ENCODE measurements at regions not wholly inside any gene's neighbourhood (a gene's known extent, or its start where the extent isn't known, plus 50 kb on each side); places are given as distances from the start of the nearest gene placed in this dataset.

- DNase-seq = no peak
These were observed 407.3 kb downstream of the GXYLT1 start for GRCh38 chr12:41737423-41737822.

DNA sequence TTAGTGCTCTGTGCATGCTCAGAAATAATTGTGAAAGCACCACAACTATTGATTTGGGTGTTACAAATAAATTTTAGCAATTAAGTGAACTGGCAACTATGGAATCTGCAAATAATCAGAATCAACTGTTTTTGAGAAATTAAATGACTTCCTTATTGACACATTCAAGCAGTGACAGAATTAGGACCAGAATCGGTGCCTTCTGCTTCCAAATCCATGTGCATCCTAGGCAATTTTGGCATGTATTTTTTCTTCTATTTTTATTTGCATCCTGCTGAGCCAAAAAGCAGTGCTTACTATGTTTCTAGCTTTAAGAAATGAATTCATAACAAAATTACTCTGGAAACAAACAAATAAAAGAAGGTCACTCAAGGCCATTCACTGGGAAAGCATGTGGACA is 408.2 kb downstream of the GXYLT1 start:
- no peak for DNase-seq

DNA sequence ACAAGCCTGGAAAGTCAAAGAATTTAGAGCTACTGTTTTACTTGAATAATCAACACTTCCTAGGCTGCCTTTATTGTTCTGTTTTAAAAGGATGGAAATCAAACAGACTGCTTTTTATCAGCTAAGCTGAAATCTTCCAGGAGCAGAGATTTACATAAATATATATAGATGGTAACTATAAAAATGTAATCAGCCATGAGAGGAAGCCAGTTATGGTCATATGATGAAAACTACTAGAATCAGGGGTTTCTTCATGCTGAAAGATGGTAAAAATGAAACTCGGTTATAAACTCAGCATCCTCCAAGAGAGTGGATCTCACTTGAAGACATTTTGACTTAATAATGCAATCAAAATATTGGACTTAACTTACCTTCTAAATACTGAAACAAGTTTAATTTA is 413.0 kb downstream of the GXYLT1 start:
- DNase-seq = no peak

DNA sequence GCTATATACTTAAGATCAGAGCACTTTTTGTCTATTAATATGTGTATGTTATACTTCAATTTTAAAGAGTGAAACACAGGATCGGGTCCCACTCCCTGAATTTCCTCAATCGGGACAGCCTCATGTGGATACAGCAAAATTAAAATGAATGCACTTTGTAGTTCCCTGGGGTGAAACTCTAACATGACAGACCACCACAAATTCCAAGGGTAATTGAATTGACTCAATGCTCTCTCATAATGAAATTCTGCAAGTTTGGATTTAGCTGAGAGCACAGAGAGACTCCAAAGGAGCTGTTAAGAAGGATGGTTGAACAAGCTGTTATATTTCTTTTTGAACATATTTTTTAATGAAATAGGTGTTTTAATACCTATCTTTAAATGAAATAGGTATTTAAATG is 413.6 kb downstream of the GXYLT1 start:
- DNase-seq = no peak

DNA sequence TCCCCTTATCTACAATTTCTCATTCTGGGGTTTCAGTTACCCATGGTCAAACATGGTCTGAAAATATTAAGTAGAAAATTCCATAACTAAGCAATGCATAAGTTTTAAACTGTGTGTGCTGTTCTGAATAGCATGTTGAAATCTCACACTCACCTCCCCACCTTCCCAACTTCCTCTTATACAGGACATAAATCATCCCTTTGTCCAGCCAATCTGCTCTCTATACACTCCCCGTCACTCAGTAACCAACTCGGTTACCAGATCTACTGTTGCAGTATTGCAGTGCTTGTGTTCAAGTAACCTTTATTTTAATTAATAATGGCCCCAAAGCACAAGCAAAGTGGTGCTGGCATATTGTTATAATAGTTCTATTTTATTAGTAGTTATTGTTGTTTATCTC is 420.5 kb downstream of the GXYLT1 start:
- no peak for DNase-seq

DNA sequence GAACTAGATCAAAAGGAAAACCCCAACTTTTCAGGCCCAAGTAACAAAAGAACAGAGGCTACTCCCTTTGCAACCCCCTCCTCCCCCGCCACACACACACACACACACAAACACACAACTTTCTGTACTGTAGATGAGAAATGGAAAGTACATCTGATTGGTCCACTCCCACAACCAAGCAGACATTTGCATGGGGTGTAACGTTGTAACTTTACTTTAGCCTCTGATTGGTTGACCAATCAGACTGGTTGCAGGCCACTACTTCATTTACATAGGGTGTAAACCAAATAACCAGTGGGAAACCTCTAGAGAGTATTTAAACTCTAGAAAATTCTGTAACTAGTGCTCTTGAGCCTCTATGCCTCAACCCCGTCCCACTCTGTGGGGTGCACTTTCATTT is 425.5 kb downstream of the GXYLT1 start:
- DNase-seq = no peak

GRCh38 chr12:41715256-41715655 is 429.4 kb downstream of the GXYLT1 start:
- no peak for DNase-seq

DNA sequence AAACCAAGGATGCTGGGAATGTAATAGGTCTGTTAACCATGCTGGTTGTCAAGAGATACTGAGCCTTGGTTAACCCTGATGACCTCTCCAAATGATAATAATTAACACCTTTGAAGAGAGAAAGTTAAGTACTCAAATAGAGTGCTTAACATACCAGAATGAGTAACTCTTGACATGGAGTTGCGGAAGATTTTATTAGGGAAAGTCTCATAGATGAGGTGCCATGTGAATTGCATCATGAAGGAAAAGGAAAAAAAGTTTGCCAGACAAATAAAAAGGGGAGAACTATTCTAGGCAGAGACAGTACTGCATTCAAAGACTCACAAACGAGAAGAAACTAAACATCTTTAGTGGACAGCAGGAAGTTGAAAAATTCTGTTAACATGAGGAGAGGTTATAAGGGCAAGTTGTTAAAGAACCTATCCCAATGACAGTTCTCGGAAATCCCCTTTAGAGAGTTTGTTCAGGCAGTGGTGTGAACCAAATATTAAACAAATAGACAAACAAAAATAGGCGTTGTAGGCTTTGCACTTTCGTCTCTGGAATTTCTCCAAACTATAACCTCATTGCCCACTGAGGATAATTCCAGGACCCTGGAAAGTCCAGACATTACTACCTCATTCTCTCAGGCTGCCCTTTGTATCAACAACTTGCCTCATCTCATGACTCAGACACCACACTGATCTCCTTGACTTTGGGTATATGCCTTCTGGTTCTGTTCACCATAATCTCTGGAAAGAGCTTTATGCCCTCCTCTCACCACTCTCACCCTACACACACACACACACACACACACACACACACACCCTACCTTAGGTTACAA is 435.0 kb downstream of the GXYLT1 start:
- DNase-seq = no peak

- no peak for DNase-seq
These were observed 435.7 kb downstream of the GXYLT1 start for GRCh38 chr12:41709012-41709411.

DNA sequence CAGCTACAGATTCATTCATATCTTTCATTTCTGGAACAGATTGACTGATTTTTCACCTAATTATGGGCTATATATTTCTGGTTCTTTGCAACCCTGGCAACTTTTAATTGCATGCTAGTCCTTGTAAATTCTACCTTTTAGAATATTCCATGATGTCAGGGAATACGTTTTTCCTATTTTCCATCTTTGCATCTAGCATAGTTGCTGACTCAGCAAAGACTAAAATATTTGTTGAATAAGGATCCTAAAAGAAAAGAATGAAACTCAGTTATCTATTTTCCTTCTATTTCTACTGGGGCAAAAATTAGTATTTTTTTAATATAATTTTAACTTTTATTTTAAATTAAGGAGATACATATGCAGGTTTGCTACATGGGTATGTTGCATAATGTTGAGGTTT is 438.3 kb downstream of the GXYLT1 start:
- DNase-seq = no peak

GRCh38 chr12:41701943-41702601 is 442.6 kb downstream of the GXYLT1 start:
- no peak for DNase-seq

DNA sequence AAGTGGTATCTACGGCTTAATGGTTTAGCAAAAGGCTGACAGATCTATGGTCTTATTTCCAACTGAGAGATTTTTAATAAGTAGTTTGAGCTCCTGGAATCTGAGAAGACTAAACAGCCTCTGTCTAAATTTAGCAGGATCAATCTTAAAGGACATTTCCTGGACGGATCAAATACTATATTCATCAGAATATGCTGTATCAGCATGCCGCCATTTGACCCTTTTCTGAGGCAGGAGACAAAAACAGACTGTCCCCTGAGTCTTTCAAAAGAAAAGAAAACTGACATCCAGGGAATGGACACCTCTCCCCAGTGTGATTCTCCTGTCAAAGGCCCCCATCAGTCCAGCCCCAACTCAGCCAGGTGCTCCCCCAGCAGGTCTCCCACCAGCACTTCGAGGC is 443.7 kb downstream of the GXYLT1 start:
- no peak for DNase-seq

DNA sequence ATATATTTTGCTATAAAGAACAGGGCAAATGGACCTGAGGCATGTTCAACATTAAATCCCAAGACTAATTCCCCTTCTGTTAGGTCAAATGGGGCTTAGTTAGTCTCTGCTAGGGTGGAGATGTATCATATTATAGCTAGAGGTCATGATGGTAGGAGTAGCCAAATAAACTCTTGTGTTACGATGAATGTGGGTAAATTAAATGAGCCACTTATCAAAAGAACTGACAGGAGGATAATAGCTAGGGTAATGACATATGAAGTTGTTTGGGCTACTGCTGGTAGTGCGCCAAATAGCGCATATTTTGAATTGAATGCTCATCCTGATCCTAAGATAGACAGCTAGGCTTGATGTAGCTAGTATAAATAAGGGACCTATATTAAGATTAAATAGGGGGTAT is 445.0 kb downstream of the GXYLT1 start:
- no peak for DNase-seq

GRCh38 chr12:41697161-41697560 is 447.5 kb downstream of the GXYLT1 start:
- DNase-seq = no peak

- peak; percentile 4 for DNase-seq
These were observed 459.7 kb downstream of the GXYLT1 start for GRCh38 chr12:41684997-41685396.

- DNase-seq = no peak
These were observed 461.0 kb downstream of the GXYLT1 start for GRCh38 chr12:41683513-41684240.

- DNase-seq = no peak
These were observed 461.7 kb downstream of the GXYLT1 start for GRCh38 chr12:41683023-41683422.

DNA sequence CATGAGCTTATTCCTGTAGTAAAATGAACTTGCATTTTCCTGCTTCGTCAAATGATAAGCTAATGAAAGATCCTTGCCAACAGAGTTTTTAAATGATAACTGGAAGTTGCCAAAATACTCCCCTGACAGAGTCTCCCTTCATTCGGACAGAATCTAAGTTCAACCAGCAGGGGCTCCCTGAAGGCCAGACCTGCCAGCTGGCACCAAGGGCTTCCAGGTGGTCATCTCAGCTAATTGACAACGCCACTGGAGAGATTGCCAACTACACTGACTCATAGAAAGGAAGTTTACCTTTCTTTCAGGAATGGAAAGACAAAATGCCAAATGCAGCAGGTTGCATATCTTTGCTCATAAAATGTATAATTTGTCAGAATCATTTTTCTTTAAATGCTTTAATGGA is 462.8 kb downstream of the GXYLT1 start:
- no peak for DNase-seq

DNA sequence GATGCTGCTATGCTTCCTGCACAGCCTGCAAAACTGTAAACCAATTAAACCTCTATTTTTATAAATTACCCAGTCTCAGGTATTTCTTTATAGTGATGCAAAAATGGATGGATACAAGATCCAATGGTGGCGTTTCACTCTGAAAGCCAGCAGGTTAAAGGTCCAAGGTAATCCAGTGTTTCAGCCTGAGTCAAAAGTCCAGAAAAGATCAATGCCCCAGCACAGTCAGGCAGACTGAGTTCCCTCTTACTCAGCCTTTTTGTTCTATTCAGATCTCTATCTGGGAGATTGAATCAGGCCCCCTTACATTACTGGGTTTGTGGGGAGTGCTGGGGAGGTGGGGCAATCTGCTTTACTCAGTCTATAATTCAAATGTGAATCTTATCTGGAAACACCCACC is 464.5 kb downstream of the GXYLT1 start:
- no peak for DNase-seq

GRCh38 chr12:41663598-41664265 is 475.6 kb downstream of the PDZRN4 start:
- no peak for DNase-seq

DNA sequence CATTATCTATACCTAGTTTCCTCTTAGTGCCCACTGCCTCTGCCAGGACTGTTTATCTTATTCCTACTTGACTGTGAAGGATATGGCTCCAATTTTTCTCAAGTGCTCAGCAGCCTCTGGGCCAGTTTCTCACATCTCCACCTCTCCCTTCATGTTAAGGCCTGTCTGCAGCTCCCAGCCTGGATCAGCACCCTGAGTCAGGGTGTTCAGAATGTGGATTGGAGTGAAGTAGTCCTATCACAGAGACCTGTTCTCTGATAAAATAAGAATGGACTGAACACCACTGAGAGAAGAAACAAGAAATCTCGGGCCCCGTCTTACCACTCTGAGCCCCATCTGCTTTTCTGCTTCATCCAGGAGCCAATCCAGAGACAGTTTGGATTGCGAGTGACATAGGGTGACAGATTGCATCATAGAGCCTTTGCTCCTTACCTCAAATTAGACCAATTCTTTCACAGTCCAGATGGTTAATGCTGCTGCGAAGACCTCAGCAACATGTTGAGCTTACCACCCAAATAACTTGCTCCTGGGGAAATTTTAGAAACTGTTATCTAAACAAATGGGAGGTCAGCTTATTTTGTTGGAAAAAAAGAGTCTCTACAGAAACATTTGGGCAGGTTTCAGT is 473.1 kb downstream of the PDZRN4 start:
- DNase-seq = no peak

- DNase-seq = no peak
These were observed 468.3 kb downstream of the PDZRN4 start for GRCh38 chr12:41656454-41656853.
